EH (cell line): ENCODE measurements at regions not wholly inside any gene's neighbourhood (a gene's known extent, or its start where the extent isn't known, plus 50 kb on each side); places are given as distances from the start of the nearest gene placed in this dataset.
"Not testable (repeated sequence)": the region's sequence is repeated elsewhere in the genome, so short reads cannot be mapped to it uniquely, and the experiment has no call there.

ENCODE experiments used
- DNase-seq: peaks from one replicate; pipeline ENCODE4 v3.0.0-alpha.2; 2015; ENCODE audit warnings: low read depth

DNA sequence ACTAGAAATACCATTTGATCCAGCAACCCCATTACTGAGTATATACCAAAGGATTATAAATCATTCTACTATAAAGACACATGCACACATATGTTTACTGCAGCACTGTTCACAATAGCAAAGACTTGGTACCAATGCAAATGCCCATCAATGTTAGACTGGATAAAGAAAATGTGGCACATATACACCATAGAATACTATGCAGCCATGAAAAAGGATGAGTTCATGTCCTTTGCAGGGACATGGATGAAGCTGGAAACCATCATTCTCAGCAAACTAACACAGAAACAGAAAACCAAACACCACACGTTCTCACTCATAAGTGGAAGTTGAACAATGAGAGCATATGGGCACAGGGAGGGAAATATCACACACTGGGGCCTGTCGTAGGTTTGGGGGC, 106.0 kb downstream of the SPATA18 start:
- not testable (repeated sequence) for DNase-seq

DNA sequence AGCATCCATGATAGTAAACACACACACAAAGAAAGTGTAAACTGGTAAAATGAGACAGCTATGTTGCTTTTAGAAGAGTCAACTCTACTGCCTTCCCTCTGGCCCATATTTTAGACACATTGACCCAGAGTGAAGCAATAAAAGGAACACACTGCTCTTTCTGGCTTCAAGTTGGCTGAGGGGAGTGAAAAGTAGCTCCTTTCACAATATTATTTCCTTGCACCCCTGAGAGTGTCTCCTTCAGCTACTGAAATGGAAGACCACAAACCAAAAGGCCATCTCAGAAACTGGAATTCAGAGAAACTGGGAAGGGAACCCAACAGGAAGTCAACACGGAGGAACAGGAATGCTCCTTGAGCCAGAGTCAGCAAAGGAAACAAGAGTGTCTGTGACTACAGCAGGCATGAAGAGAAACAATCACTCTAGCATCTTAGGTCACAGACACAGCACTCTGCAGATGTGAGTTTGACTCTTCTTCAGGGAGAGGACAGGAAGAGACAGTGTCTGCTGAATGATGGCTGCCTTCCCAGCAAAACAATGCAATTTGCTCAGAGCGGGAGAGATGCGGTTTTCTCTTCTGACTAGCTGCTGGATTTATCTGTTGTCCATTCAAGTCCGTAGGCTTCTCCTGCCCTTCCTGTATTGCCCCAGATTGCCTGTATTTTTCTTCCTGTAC, 106.7 kb downstream of the SPATA18 start:
- peak; percentile 9 for DNase-seq

DNA sequence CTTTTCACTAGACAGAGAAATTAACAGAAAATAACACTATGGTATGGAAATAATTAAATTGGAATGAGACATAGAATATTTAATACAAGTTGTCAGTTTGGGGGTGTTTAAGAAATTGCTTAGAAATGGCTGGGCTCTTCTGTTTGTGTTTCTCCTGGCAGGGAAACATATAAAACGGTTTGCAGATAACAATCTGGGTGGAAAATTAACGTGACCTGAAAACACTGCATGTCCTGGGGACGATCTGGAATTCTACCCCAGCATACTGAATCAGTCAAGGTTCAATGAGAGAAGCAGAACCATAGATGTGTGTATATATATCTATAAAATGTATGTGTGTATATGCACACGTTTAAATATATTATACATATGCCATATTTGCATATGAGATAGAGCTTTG, 109.8 kb downstream of the SPATA18 start:
- DNase-seq, result no peak

DNA sequence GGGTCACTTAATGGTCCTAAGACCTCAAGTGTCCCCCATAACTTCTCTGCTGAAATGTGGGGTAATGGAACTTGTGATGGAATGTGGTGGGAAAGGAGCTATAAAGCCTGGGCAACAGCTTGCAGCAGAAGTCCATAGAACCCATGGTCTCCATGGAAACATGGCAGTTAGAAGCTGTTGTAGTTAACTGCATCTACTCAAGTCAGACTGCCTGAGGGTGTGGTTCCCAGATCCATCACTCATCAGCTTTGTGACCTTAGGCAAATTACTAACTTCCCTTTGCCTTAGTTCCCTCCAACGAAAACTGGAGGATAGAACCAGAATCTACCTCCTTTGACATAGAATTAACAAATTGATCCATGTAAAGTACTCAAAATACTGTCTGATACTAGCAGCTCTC, 113.0 kb downstream of the SPATA18 start:
- DNase-seq, result no peak

DNA sequence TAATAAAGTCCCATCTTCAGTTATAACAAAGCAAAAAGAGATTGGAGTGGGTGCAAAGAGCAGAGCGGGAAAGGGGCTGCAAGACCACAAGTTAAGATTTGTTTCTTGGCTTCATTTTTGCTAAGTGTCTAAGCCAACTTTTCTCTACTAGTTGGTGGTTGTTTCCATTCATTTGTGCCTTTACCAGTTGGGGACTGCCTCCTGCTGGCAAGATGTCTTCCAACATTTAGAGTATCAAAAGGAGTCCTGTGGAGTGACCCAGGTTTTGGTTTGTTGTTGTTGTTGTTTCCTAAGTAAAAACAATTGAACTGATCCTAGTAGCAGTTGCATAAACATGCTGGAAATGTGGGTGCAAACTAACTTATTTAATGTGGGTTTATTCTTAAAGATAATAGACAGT, 121.1 kb downstream of the SPATA18 start:
- no peak for DNase-seq

DNA sequence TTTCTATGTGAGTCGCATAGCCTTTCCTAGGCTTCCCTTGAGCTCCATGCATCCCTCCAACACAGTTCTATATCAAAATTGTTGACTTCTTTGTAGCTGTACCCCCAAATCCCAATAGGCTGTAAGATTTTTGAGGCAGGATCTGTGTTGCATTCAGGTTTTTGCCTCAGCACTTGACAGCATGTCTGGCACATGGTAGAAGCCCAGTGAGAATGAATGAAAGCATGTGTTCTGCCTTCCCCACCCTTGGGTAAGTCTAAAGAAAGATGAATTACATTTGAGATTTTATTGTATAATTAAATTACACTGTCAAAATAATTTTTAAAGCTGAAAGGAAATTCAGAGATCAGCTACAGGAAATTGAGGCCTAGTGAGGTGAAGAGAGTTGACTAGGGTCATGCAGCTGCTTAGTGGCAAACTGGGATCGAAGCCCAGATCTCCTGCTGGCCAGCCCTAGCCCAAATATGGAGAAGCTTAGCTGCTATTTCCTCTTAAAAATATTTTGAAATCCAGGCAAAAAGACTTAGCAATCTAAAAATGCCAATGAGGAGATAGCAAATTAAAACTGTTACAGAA, 122.5 kb downstream of the SPATA18 start:
- peak; percentile 54 for DNase-seq

DNA sequence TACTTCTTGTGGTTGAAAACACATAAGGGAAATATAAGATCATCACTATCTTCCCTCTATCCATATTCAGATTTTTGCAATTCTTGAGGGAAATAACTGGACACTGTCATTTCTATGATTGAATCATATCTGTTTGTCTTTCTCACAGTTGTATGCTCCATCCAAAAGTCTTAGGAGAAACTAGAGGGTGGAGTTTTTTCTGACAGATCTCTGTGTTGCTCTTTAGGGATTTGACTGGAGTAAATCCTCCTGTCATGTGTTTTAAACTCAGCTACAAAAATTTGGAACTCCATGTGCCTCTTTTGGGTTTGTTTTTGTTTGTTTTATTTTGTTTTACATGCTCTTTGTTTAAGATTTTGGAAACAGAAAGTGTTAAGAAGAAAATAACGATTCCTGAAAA, 136.5 kb downstream of the SPATA18 start:
- no peak for DNase-seq

DNA sequence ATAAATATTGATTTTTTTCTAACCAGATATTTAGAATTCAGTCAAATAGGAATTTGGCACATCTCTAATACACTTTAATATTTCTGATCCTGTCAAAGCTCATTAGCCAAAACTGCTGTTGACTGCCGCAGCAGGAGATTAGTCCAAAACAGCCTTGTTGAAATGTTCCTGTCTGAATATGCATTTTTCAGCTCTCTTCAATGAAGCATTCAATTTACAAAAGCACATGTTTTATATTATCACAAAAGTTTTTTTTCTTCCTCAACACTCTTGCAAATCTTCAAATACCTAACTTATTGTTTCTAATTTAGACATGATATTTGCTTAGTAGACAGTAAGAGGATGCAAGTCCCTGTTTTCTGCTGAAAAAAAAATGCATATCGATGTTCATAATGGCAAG, 140.9 kb downstream of the SPATA18 start:
- no peak for DNase-seq

DNA sequence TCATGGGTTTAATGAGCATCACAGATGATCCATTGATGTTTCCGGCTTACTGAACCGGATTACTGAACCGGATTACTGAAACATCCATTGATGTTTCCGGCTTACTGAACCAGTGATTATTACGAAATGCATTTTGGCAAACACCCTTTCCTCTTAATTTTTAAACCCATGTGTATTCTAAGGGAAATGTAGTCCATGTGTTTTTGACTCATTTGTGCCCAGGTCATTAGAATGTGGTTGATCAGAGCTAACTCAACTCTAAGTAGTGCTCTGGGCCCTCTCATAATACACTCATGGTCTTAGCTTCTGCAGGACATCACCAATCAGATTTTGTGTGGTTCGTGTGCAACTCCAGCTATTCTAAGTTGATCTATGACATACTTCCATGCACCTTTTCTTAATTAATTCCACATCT, 141.6 kb downstream of the SPATA18 start:
- peak; percentile 8 for DNase-seq

DNA sequence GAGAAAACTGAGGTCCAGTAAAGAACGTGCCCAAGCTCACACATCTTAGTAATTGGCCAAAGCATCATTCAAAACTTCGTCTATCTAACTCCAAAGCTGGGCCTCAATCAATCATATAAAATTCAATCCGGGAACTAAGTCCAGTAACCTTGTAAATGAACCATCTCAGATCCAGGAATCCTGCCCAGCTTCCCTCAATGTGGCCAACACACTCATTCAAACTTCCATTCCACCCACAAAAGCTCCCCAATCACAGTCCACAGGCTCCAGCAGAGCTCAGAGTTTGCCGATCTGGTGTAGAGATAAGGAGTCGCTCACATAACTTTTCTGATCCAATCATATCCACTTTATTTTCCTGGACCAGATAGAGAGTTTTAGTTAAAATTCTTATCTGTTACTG, 144.8 kb downstream of the SPATA18 start:
- no peak for DNase-seq

DNA sequence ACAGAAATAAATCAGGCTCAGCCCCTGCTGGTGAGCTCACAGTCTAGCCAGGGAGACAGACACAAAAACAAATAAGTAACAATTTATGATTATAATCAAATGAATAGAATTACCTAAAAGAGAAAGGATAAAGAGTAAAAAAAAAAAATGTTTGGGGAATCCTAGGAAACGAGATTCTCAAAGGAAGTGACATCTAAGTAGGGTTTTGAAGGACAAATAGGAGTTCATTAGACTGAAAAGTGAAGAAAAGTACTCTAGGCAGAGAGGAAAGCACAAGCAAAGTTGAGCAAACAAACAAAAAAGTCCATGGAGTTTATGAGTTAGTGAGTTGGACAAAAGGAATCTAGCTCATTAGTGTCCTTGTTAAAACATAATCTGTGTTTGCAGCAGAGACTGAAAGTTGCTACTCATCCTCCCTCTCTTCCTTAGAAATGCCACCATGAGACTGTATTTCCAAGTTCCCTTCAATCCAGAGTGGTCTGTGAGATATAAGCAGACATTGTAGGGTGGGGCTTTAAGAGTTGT, 145.6 kb downstream of the SPATA18 start:
- DNase-seq, result peak; percentile 8

DNA sequence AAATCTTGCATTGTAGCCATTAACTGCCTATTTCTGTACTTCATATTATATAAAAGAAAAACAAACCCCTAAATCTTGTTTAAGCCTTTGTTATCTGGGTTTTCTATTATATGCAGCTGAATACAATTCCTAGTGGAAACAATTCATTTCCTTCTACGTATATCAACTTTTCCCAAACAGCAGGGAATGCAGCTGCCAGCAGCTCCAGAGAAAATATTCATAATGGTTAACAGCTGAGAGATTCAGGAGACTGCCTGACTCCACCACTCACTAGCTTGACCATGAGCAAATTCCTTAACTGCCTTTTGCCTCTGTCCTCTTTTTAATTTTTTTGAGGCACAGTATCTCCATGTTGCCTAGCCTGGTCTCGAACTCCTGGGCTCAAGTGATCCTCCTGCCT, 146.2 kb downstream of the SPATA18 start:
- DNase-seq, result peak; percentile 24

DNA sequence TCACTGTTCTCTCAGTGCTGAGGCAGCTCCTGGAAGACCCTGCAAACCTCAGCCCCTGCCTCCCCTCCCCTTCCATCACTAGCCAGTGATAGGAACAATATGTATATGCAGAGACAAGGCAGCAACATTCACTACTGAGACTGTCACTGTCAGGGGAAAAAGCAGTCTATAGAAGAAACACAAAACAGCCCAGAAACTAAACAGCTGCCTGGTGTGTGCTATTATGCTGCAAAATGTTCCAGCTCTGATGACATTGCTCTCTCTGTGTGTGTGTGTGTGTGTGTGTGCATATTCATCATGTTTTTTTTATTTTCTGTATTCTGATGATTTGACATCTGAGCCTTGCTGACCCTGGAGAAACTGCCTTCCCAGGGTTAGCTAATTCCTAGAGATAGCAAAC, 147.2 kb downstream of the SPATA18 start:
- DNase-seq, result no peak

DNA sequence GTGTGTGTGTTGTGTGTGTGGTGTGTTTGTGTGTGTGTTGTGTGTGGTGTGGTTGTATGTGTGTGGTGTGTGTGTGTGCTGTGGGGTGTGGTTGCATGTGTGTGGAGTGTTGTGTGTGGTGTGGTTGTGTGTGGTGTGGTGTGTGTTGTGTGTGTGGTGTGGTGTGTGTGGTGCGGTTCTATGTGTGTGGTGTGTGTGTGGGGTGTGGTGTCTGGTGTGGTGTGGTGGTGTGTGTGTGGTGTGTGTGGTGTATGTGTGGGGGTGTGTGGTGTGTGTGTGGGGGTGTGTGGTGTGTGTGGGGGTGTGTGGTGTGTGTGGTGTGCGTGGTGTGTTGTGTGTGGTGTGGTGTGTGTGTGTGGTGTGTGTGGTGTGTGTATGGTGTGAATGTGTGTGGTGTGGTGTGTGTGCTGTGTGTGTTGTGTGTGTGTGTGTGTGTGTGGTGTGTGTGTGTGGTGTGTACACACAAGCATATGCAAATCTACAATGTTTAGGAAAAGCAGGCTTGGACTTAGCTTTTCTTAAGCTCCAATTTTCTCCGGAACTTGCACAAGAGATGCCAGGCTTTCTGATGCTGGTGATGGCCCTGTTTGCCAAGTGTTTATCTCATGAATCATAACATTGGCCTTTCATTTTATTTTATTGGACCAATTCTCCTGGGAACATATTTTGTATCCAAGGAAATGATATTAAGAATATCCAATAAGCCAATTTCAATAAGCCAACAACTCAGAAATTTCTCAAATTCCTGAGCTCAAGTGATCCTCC, 148.7 kb downstream of the SPATA18 start:
- peak; percentile 61 for DNase-seq

DNA sequence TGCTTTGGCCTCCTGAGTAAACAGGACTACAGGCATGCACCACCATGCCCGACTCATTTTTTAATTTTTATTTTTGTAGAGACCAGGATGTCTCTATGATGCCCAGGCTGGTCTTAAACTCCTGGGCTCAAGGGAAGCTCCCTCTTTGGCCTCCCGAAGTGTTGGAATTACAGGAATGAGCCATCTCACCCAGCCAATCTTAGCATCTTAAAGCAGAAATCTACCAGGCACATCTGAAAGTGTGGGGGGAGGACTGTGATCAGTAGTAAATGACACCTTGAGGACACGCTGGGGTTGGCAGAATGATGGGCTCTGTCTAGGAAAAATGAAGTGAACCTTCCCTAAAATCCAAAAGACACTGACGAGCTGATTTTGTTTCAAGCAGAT, 149.2 kb downstream of the SPATA18 start:
- DNase-seq, result no peak

DNA sequence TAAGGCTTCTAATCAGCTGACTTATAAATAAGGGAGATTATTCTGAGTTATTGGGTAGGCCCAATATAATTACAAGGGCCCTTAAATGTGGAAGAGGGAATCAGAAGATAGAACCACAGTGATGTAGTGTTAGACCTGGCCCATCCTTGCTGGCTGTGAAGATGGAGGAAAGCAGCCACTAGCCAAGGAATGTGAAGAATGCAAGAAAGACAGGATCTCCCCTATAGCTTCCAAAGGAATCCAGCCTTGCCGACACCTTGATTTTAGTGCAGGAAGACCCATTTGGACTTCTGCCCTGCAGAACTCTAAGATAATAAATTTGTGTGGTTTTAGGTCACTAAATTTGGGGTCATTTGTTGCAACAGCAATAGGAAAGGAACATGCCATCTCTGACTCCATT, 150.6 kb downstream of the SPATA18 start:
- DNase-seq, result peak; percentile 6

DNA sequence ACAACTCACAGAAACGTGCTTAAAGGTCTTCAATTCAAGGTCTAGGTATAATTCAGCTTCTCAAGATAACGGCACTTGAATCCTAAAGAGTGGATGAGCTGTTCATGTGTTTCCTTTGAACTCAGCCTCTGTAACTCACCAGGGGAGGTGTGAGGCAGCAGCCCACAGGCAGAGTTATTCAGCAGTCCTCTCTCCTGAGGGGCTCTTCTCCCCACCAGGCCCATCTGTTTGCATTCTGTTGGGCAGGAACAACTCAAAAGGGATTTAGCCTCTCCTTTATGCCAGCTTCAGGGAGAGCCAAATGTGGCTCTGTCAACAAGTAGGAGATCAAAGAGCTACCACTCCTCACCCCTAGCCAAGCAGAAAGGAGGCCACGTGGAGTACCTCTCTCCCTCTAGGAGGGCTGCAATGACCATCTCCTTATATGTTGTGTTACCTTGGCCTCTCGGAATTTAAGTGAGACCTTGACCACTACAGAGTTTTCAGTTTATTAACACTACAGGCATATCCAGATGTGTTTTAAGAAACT, 151.2 kb downstream of the SPATA18 start:
- DNase-seq, result no peak

DNA sequence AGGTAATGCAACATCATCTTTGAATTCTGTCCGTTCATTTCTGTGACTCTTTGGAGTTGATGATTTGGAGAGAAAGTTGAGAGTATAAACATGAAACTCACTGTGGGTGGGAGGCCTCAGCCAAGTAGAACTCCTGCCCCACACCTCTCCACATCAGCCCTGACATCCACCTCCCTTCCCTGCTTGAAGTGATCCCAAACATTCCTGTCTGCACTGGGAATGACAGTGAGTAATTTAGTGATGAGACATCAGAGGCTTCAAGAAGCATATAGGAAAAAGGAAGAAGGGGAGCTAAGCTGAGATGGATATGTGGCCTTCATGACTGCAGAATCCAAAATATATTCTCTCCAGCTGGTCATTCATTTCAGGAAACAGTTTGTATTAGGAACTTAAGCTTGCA, 151.8 kb downstream of the SPATA18 start:
- no peak for DNase-seq

DNA sequence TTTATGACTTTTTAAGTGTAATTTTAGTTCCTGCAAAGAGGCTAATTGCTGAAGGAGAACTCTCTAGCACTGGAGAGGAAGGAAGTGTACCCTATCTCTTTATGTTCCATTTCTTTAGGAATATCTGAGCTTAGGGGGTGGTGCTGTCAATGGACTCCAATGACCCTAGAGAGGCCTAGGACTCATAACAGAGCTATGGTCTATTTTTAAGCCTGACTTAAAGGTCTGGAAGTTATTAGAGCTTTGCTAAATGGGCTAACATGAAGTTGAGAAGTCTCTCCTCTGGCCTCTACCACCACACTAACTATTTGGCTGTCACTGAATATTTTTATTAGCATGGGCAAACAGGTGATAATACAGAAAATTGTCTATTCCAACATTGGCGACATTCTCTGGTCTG, 152.2 kb downstream of the SPATA18 start:
- no peak for DNase-seq

DNA sequence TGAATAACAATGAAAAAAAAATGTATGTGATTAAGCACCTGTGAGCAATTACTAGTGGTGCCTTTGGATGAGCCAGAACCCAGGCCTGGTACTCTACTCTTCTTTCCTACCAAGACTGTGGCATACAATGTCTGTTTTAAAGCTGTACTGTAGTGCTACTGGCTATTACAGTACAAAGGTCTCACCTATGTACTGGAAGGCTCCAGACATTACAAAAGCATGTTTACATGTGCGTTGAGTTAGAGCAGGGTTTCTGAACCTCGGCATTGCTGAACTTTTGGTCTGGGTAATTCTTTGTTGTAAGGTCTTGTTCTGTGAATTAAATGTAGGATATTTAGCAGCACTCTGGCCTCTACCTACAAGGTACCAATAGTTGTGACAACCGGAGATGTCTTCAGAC, 153.8 kb downstream of the SPATA18 start:
- no peak for DNase-seq

DNA sequence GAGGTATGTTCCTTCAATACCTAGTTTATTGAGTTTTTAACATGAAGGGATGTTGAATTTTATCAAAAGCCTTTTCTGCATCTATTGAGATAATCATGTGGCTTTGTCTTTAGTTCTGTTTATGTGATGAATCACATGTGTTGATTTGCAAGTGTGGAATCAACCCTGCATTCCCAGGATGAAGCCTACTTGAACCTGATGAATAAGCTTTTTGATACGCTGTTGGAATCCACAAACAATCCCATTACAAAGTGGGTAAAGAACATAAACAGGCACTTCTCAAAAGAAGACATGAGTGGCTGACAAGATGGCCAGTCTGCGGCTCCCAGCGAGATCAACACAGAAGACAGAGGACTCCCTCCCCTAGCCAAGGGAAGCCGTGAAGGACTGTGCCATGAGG, 156.0 kb downstream of the SPATA18 start:
- peak; percentile 1 for DNase-seq

DNA sequence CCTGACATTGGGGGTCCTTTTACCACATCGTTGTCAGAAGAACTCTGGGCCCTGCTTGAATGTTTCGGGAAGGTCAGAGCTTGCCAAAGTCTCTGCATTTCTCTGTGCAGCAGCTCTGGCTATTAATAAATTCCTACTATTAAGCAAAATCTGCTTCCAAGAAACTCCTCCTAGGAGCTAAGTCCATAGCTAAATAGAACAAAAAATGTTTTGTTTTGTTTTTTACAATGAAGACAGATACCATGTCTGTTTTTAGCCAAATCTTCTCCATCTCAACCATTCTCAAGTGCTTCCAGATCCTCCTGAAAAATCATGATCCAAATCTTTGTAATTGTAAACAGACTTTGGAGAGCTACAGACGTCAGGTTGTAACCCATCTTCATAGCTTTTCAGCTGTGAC, 161.6 kb downstream of the SPATA18 start:
- no peak for DNase-seq

DNA sequence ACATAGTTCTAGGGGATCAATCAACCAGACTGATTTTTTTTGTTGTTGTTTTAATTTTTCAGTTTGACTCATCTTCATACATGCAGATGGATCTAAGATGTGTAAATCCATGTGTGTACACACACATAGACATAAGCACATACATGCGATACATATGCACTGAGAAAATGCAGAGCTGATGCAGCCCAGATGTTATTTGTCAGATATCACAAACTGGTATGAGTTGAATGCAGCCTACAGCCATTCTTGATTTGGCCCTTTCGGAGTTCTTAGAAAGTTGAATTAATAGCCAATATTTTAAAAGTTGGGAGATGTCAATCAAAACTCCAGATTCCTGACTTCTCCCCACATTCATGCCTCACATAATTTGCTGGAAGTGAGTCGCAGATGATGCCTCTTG, 180.4 kb downstream of the SPATA18 start:
- no peak for DNase-seq
